ENCODE measurements at regions not wholly inside any gene's neighbourhood (a gene's known extent, or its start where the extent isn't known, plus 50 kb on each side); places are given as distances from the start of the nearest gene placed in this dataset.

DNA sequence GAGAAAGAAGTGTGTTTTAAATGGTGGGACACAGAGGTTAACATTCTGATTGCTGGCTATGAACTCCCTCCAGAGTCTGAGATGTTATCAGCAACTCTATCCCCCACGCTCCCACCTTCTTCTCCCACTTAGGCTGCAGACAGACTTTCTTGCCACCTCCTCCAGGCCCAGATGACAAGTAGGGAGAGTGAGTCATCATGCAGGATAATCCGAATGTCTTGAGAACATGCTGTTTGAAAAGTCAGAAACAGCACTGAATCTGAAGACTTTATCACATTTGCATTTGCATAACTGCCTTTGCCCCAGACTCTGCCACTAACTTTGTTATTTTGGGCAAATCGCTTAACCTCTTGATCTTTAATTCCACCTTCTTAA, 139.8 kb downstream of the ESM1 start:
- no peak for DNase-seq
- no peak for TF ChIP-seq POLR2A (IDR thresholded peaks at IDR 0.05)
- TF ChIP-seq POLR2AphosphoS5 (IDR thresholded peaks at IDR 0.05): no peak
- Histone ChIP-seq H3K4me3 (no peak overlapping the region), H3K36me3 (no peaks in the 10 kb centered on the region), H3K27ac (no peak overlapping the region), H3K27me3 (no peaks in the 10 kb centered on the region), H3K9me3 (no peaks in the 10 kb centered on the region), H3K4me1 (peaks cover 0 to 11% (median 0%) of the 10 kb centered on the region in 4 donors)
- intact Hi-C loops (cut with DNase I; ENCODE audit: low total_unique reads): loop anchor here (5.0 kb wide), 1 partner anchor 328 kb away; the partner anchor contains the start of gene SNX18
- WGBS, 5 donors: 61 to 72% (median 65%) methylated on average over 3 of the region's 3 CpGs

GRCh38 chr5:54844905-54845566, 140.4 kb downstream of the ESM1 start:
- intact Hi-C loops (cut with DNase I; ENCODE audit: low total_unique reads): loop anchor here (5.0 kb wide), 1 partner anchor 328 kb away; the partner anchor contains the start of gene SNX18
- Histone ChIP-seq H3K27ac (peak overlapping the region in 2 of 5 donors; percentile 3 to 9), H3K4me1 (peaks cover 0 to 11% (median 0%) of the 10 kb centered on the region in 4 donors), H3K4me3 (peak overlapping the region; percentile 1 to 23 (median 13)), H3K9me3 (no peaks in the 10 kb centered on the region), H3K27me3 (no peaks in the 10 kb centered on the region), H3K36me3 (no peaks in the 10 kb centered on the region)
- TF ChIP-seq POLR2AphosphoS5 (IDR thresholded peaks at IDR 0.05) (no peak), CTCF (IDR thresholded peaks at IDR 0.05) (peak in 5 of 7 experiments; percentile 26 to 62 (median 56))
- peak in 1 of 2 donors; percentile 77 for DNase-seq
- WGBS, 5 donors: 28 to 39% (median 33%) methylated on average over 6 of the region's 6 CpGs

- Histone ChIP-seq H3K27me3 (no peaks in the 10 kb centered on the region), H3K4me1 (peaks cover 0 to 15% (median 1%) of the 10 kb centered on the region in 4 donors), H3K4me3 (no peak overlapping the region), H3K9me3 (no peaks in the 10 kb centered on the region), H3K27ac (peak overlapping the region in 1 of 5 donors; percentile 3), H3K36me3 (no peaks in the 10 kb centered on the region)
- DNase-seq: no peak
- intact Hi-C loops (cut with DNase I; ENCODE audit: low total_unique reads): no loop called here
- TF ChIP-seq POLR2AphosphoS5 (IDR thresholded peaks at IDR 0.05): no peak
- no peak for TF ChIP-seq POLR2A (IDR thresholded peaks at IDR 0.05)
- no peak for TF ChIP-seq CTCF (IDR thresholded peaks at IDR 0.05)
- TF ChIP-seq EP300 (IDR thresholded peaks at IDR 0.05): no peak
- 71 to 76% (median 72%) methylated on average over 4 of the region's 4 CpGs for WGBS, 5 donors
Observed at GRCh38 chr5:54844266-54844665, 141.1 kb downstream of the ESM1 start.

GRCh38 chr5:54841481-54841880, 143.9 kb downstream of the ESM1 start:
- no peak overlapping the region for H3K27ac ChIP-seq
- 50 to 91% (median 77%) methylated on average over 1 of the region's 1 CpG for WGBS, 5 donors
- DNase-seq: no peak
- H3K4me1 ChIP-seq: peaks cover 0 to 42% (median 16%) of the 10 kb centered on the region in 4 donors
- no peaks in the 10 kb centered on the region for H3K9me3 ChIP-seq
- no peak overlapping the region for H3K4me3 ChIP-seq
- TF ChIP-seq CTCF (IDR thresholded peaks at IDR 0.05) (no peak), POLR2A (IDR thresholded peaks at IDR 0.05) (no peak), EP300 (IDR thresholded peaks at IDR 0.05) (no peak), POLR2AphosphoS5 (IDR thresholded peaks at IDR 0.05) (no peak)
- intact Hi-C loops (cut with DNase I; ENCODE audit: low total_unique reads): no loop called here
- no peaks in the 10 kb centered on the region for H3K36me3 ChIP-seq
- H3K27me3 ChIP-seq: no peaks in the 10 kb centered on the region

- Histone ChIP-seq H3K9me3 (no peaks in the 10 kb centered on the region), H3K27ac (peak overlapping the region in 1 of 5 donors; percentile 57), H3K4me3 (no peak overlapping the region), H3K27me3 (no peaks in the 10 kb centered on the region), H3K36me3 (no peaks in the 10 kb centered on the region), H3K4me1 (peaks cover 0 to 51% (median 16%) of the 10 kb centered on the region in 4 donors)
- DNase-seq: peak in 1 of 2 donors; percentile 36
- 29 to 79% (median 40%) methylated on average over 1 of the region's 1 CpG for WGBS, 5 donors
- intact Hi-C loops (cut with DNase I; ENCODE audit: low total_unique reads): no loop called here
- TF ChIP-seq POLR2AphosphoS5 (IDR thresholded peaks at IDR 0.05): no peak
- TF ChIP-seq CTCF (IDR thresholded peaks at IDR 0.05): no peak
- no peak for TF ChIP-seq EP300 (IDR thresholded peaks at IDR 0.05)
- TF ChIP-seq POLR2A (IDR thresholded peaks at IDR 0.05): no peak
Observed at GRCh38 chr5:54838843-54839242, 146.6 kb downstream of the ESM1 start.

Measured in stomach (tissue), 8 donors.